ENCODE measurements at regions not wholly inside any gene's neighbourhood (a gene's known extent, or its start where the extent isn't known, plus 50 kb on each side); places are given as distances from the start of the nearest gene placed in this dataset.

- no peaks in the 10 kb centered on the region for H3K9me2 ChIP-seq (replicated peaks; ENCODE audit: low read length)
- no TSS peak for BruUV-seq (replicated peaks)
- H3K4me2 ChIP-seq (ENCODE audit: low read length) = no peak overlapping the region
- H3K9ac ChIP-seq (ENCODE audit: low read length) = no peak overlapping the region
- ChIA-PET POLR2A (ENCODE audit: unreplicated experiment) (no interaction called here), CTCF (no interaction called here)
- no peaks in the 10 kb centered on the region for H3K4me1 ChIP-seq (ENCODE audit: insufficient read depth, low read length)
- no peak overlapping the region for H3K27ac ChIP-seq (ENCODE audit: low read length)
- H3K27me3 ChIP-seq (ENCODE audit: low read length) = no peaks in the 10 kb centered on the region
- ATAC-seq (no peak), DNase-seq (no peak)
- TF ChIP-seq EZH2 (IDR thresholded peaks at IDR 0.05; ENCODE audit: low read length, unreplicated experiment) (no peak), EZH2phosphoT487 (IDR thresholded peaks at IDR 0.05; ENCODE audit: borderline replicate concordance, low read length) (no peak)
- TF ChIP-seq, protein P1, sequence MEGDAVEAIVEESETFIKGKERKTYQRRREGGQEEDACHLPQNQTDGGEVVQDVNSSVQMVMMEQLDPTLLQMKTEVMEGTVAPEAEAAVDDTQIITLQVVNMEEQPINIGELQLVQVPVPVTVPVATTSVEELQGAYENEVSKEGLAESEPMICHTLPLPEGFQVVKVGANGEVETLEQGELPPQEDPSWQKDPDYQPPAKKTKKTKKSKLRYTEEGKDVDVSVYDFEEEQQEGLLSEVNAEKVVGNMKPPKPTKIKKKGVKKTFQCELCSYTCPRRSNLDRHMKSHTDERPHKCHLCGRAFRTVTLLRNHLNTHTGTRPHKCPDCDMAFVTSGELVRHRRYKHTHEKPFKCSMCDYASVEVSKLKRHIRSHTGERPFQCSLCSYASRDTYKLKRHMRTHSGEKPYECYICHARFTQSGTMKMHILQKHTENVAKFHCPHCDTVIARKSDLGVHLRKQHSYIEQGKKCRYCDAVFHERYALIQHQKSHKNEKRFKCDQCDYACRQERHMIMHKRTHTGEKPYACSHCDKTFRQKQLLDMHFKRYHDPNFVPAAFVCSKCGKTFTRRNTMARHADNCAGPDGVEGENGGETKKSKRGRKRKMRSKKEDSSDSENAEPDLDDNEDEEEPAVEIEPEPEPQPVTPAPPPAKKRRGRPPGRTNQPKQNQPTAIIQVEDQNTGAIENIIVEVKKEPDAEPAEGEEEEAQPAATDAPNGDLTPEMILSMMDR (conservative IDR thresholded peaks at IDR 0.05; ENCODE audit: low read depth, low read length) = no peak
- H3K4me3 ChIP-seq (ENCODE audit: low read length) = no peak overlapping the region
- no peak overlapping the region for H2AFZ ChIP-seq (ENCODE audit: low read length)
- H4K20me1 ChIP-seq (ENCODE audit: low read length) = no peaks in the 10 kb centered on the region
- H3F3A ChIP-seq (ENCODE audit: low read length, unreplicated experiment) = no peaks in the 10 kb centered on the region
- no peaks in the 10 kb centered on the region for H3K79me2 ChIP-seq (ENCODE audit: low read length)
- H3K9me3 ChIP-seq (ENCODE audit: low read length) = no peaks in the 10 kb centered on the region
- H3K36me3 ChIP-seq (ENCODE audit: low read depth, low read length) = no peaks in the 10 kb centered on the region
- intact Hi-C loops (cut with micrococcal nuclease) = no loop called here
Observed at GRCh38 chr9:85208666-85209065, 533.1 kb downstream of the AGTPBP1 start.

DNA sequence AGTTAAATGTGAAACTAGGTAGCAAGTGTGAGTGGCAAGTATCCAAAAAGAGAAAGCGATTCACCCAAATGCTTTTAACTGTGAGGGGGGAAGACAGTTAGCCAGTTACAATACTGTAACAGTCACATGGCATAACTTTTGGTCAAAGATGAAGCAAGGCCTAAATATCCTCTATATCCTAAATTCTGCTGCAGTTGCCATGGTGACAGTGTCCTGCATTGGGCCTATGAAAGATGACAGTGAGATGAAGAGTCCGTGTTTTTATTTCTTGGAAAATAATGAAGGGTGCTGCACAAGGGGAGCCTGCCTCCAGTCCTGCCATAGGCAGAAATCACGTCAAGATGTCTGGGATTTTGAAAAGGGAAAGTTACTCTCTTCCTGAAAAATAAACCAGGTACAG, 534.6 kb downstream of the NTRK2 start:
- ChIA-PET POLR2A (ENCODE audit: unreplicated experiment) (no interaction called here), CTCF (no interaction called here)
- H3K9me3 ChIP-seq (ENCODE audit: low read length) = no peaks in the 10 kb centered on the region
- H3K9me2 ChIP-seq (replicated peaks; ENCODE audit: low read length) = no peaks in the 10 kb centered on the region
- no peak for ATAC-seq
- no peak for DNase-seq
- H4K20me1 ChIP-seq (ENCODE audit: low read length) = no peaks in the 10 kb centered on the region
- no peaks in the 10 kb centered on the region for H3F3A ChIP-seq (ENCODE audit: low read length, unreplicated experiment)
- no peaks in the 10 kb centered on the region for H3K4me1 ChIP-seq (ENCODE audit: insufficient read depth, low read length)
- intact Hi-C loops (cut with micrococcal nuclease) = no loop called here
- H3K9ac ChIP-seq (ENCODE audit: low read length) = no peak overlapping the region
- no peak overlapping the region for H3K4me2 ChIP-seq (ENCODE audit: low read length)
- H3K4me3 ChIP-seq (ENCODE audit: low read length) = no peak overlapping the region
- no peak overlapping the region for H3K27ac ChIP-seq (ENCODE audit: low read length)
- no peak overlapping the region for H2AFZ ChIP-seq (ENCODE audit: low read length)
- no peaks in the 10 kb centered on the region for H3K36me3 ChIP-seq (ENCODE audit: low read depth, low read length)
- no peak for TF ChIP-seq EZH2 (IDR thresholded peaks at IDR 0.05; ENCODE audit: low read length, unreplicated experiment)
- TF ChIP-seq EZH2phosphoT487 (IDR thresholded peaks at IDR 0.05; ENCODE audit: borderline replicate concordance, low read length) = no peak
- TF ChIP-seq, protein P1 (conservative IDR thresholded peaks at IDR 0.05; ENCODE audit: low read depth, low read length) = no peak
- no peaks in the 10 kb centered on the region for H3K79me2 ChIP-seq (ENCODE audit: low read length)
- no peaks in the 10 kb centered on the region for H3K27me3 ChIP-seq (ENCODE audit: low read length)
- no TSS peak for BruUV-seq (replicated peaks)

- H3K27me3 ChIP-seq (ENCODE audit: low read length) = no peaks in the 10 kb centered on the region
- H3K36me3 ChIP-seq (ENCODE audit: low read depth, low read length) = no peaks in the 10 kb centered on the region
- H3K4me3 ChIP-seq (ENCODE audit: low read length) = no peak overlapping the region
- POLR2A ChIA-PET (ENCODE audit: unreplicated experiment) = no interaction called here
- no peaks in the 10 kb centered on the region for H3F3A ChIP-seq (ENCODE audit: low read length, unreplicated experiment)
- H3K4me2 ChIP-seq (ENCODE audit: low read length) = no peak overlapping the region
- no peaks in the 10 kb centered on the region for H3K79me2 ChIP-seq (ENCODE audit: low read length)
- TF ChIP-seq, protein P1 (conservative IDR thresholded peaks at IDR 0.05; ENCODE audit: low read depth, low read length) = no peak
- TF ChIP-seq EZH2 (IDR thresholded peaks at IDR 0.05; ENCODE audit: low read length, unreplicated experiment) = no peak
- no peak for TF ChIP-seq EZH2phosphoT487 (IDR thresholded peaks at IDR 0.05; ENCODE audit: borderline replicate concordance, low read length)
- H3K27ac ChIP-seq (ENCODE audit: low read length) = no peak overlapping the region
- no peak overlapping the region for H3K9ac ChIP-seq (ENCODE audit: low read length)
- H3K9me3 ChIP-seq (ENCODE audit: low read length) = no peaks in the 10 kb centered on the region
- no peaks in the 10 kb centered on the region for H3K9me2 ChIP-seq (replicated peaks; ENCODE audit: low read length)
- H3K4me1 ChIP-seq (ENCODE audit: insufficient read depth, low read length) = no peaks in the 10 kb centered on the region
- CTCF ChIA-PET = no interaction called here
- intact Hi-C loops (cut with micrococcal nuclease) = no loop called here
- no peak for ATAC-seq
- no peak overlapping the region for H2AFZ ChIP-seq (ENCODE audit: low read length)
- H4K20me1 ChIP-seq (ENCODE audit: low read length) = no peaks in the 10 kb centered on the region
- BruUV-seq (replicated peaks) = no TSS peak
- no peak for DNase-seq
Observed at GRCh38 chr9:85202596-85202995, 533.1 kb downstream of the NTRK2 start.

Data from PC-3 (cell line).